ENCODE measurements at regions not wholly inside any gene's neighbourhood (a gene's known extent, or its start where the extent isn't known, plus 50 kb on each side); places are given as distances from the start of the nearest gene placed in this dataset.

- no peak for TF ChIP-seq CTCF (IDR thresholded peaks at IDR 0.05; ENCODE audit: borderline replicate concordance, insufficient read depth, low read depth, low read length)
- no peak overlapping the region for H3K4me3 ChIP-seq (ENCODE audit: low read depth, low read length)
Measured at GRCh38 chr10:64080071-64080470, 558.9 kb downstream of the REEP3 start.

GRCh38 chr10:64081947-64082482 is 560.8 kb downstream of the REEP3 start:
- no peak overlapping the region for H3K4me3 ChIP-seq (ENCODE audit: low read depth, low read length)
- TF ChIP-seq CTCF (IDR thresholded peaks at IDR 0.05; ENCODE audit: borderline replicate concordance, insufficient read depth, low read depth, low read length), result no peak

- no peak for TF ChIP-seq CTCF (IDR thresholded peaks at IDR 0.05; ENCODE audit: borderline replicate concordance, insufficient read depth, low read depth, low read length)
- no peak overlapping the region for H3K4me3 ChIP-seq (ENCODE audit: low read depth, low read length)
Measured at GRCh38 chr10:64086083-64086767, 565.0 kb downstream of the REEP3 start.

GRCh38 chr10:64089648-64090047 is 568.4 kb downstream of the REEP3 start:
- H3K4me3 ChIP-seq (ENCODE audit: low read depth, low read length), result no peak overlapping the region
- no peak for TF ChIP-seq CTCF (IDR thresholded peaks at IDR 0.05; ENCODE audit: borderline replicate concordance, insufficient read depth, low read depth, low read length)

- no peak overlapping the region for H3K4me3 ChIP-seq (ENCODE audit: low read depth, low read length)
- TF ChIP-seq CTCF (IDR thresholded peaks at IDR 0.05; ENCODE audit: borderline replicate concordance, insufficient read depth, low read depth, low read length), result no peak
Measured at GRCh38 chr10:64090865-64091264, 569.7 kb downstream of the REEP3 start.

- no peak for TF ChIP-seq CTCF (IDR thresholded peaks at IDR 0.05; ENCODE audit: borderline replicate concordance, insufficient read depth, low read depth, low read length)
- H3K4me3 ChIP-seq (ENCODE audit: low read depth, low read length), result no peak overlapping the region
Measured at GRCh38 chr10:64091897-64092296, 570.7 kb downstream of the REEP3 start.

- no peak overlapping the region for H3K4me3 ChIP-seq (ENCODE audit: low read depth, low read length)
- TF ChIP-seq CTCF (IDR thresholded peaks at IDR 0.05; ENCODE audit: borderline replicate concordance, insufficient read depth, low read depth, low read length), result no peak
Measured at GRCh38 chr10:64093304-64093703, 572.1 kb downstream of the REEP3 start.

Measured in GM12875 (cell line).